SK-N-SH (cell line): ENCODE measurements at regions not wholly inside any gene's neighbourhood (a gene's known extent, or its start where the extent isn't known, plus 50 kb on each side); places are given as distances from the start of the nearest gene placed in this dataset.
"Not testable (repeated sequence)": the region's sequence is repeated elsewhere in the genome, so short reads cannot be mapped to it uniquely, and the experiment has no call there.

Experiments
- CTCF ChIA-PET: fragments of 300-600, 350-600 bp; formaldehyde crosslinking; extraction: SDS; loops from one replicate; lab custom pipeline; 2021; lab: Yijun Ruan, JAX
- POLR2A ChIA-PET: fragments of 350-600 bp; sonication (Branson Sonifier 250); formaldehyde crosslinking; extraction: SDS; loops from one replicate; lab custom pipeline; 2020; ENCODE audit warnings: antibody characterized with exemption, inconsistent platforms; lab: Yijun Ruan, JAX
- DNase-seq: peaks from one replicate; pipeline ENCODE4 v3.0.0; 2012
- H2AFZ ChIP-seq: fragments of 200-600 bp; sonication (generic); 2 replicates; pipeline ENCODE4 v1.8.1; 2016; ENCODE audit warnings: antibody characterized with exemption, mild to moderate bottlenecking, low read depth
- H3F3A ChIP-seq: fragments of 200-600 bp; sonication (generic); replicated peaks from 2 replicates; pipeline ENCODE3; 2016; ENCODE audit warnings: antibody characterized with exemption, mild to moderate bottlenecking; ENCODE audit not compliant: insufficient read depth
- H3K27ac ChIP-seq, 2 experiments: fragments of 200-500 bp in 1 of 2; fragments of 200-600 bp in 1 of 2; sonication (Bioruptor generic) in 1 of 2; sonication (generic), shearing (Covaris generic) in 1 of 2; 2 replicates each; pipeline versions ENCODE4 v1.5.1 to v1.6.1; 2014 to 2016; ENCODE audit warnings: low read depth in 2 of 2, inconsistent platforms in 1 of 2, low read length in 1 of 2, mild to moderate bottlenecking in 1 of 2, mixed read lengths in 1 of 2
- H3K27me3 ChIP-seq: fragments of 200-600 bp; sonication (generic), shearing (Covaris generic); 2 replicates; pipeline ENCODE4 v1.6.1; 2016; ENCODE audit warnings: mixed run types; ENCODE audit not compliant: insufficient read depth
- H3K36me3 ChIP-seq, 2 experiments: fragments of 200-500 bp in 1 of 2; fragments of 200-600 bp in 1 of 2; sonication (Bioruptor generic) in 1 of 2; sonication (generic) in 1 of 2; replicated peaks in 1 of 2; 2 replicates each; pipeline versions ENCODE3 to v1.5.1; 2014 to 2016; ENCODE audit warnings: low read length in 1 of 2, mild to moderate bottlenecking in 1 of 2; ENCODE audit not compliant: insufficient read depth in 2 of 2, control insufficient read depth in 1 of 2
- H3K4me1 ChIP-seq, 2 experiments: fragments of 200-500 bp in 1 of 2; fragments of 200-600 bp in 1 of 2; sonication (Bioruptor generic) in 1 of 2; sonication (generic), shearing (Covaris generic) in 1 of 2; 2 replicates each; pipeline versions ENCODE4 v1.5.1 to v1.6.1; 2014 to 2016; ENCODE audit warnings: low read depth in 1 of 2, low read length in 1 of 2, mixed run types in 1 of 2; ENCODE audit not compliant: insufficient read depth in 2 of 2, control insufficient read depth in 1 of 2
- H3K4me2 ChIP-seq: fragments of 200-600 bp; sonication (generic), shearing (Covaris generic); 2 replicates; pipeline ENCODE4 v1.6.1; 2017; ENCODE audit warnings: mixed run types
- H3K4me3 ChIP-seq, 2 experiments: fragments of 200-500 bp in 1 of 2; fragments of 200-600 bp in 1 of 2; sonication (Bioruptor generic) in 1 of 2; sonication (generic), shearing (Covaris generic) in 1 of 2; 2 replicates each; pipeline versions ENCODE4 v1.5.1 to v1.8.1; 2014 to 2016; ENCODE audit warnings: low read depth in 2 of 2, inconsistent platforms in 1 of 2, low read length in 1 of 2, mild to moderate bottlenecking in 1 of 2, mixed read lengths in 1 of 2, moderate library complexity in 1 of 2
- H3K79me2 ChIP-seq: fragments of 200-600 bp; sonication (generic); 2 replicates; pipeline ENCODE4 v1.8.1; 2017; ENCODE audit warnings: mild to moderate bottlenecking; ENCODE audit not compliant: insufficient read depth
- H3K9ac ChIP-seq: fragments of 200-600 bp; sonication (generic); 2 replicates; pipeline ENCODE4 v1.6.1; 2017; ENCODE audit warnings: mixed run types
- H3K9me2 ChIP-seq: fragments of 200-600 bp; sonication (generic); 2 replicates; pipeline ENCODE4 v1.6.1; 2017; ENCODE audit warnings: mixed run types
- H3K9me3 ChIP-seq: fragments of 200-600 bp; sonication (generic); 2 replicates; pipeline ENCODE4 v1.6.1; 2017; ENCODE audit warnings: mixed run types, mild to moderate bottlenecking, moderate library complexity
- H4K20me1 ChIP-seq: fragments of 200-600 bp; sonication (generic); 2 replicates; pipeline ENCODE4 v1.6.1; 2017; ENCODE audit warnings: mild to moderate bottlenecking, mixed run types; ENCODE audit not compliant: insufficient read depth
- GATA2 ChIP-seq: sonication (generic); formaldehyde crosslinking; IDR thresholded peaks from 2 replicates; pipeline ENCODE4 v1.5.0; 2020; ENCODE audit warnings: mild to moderate bottlenecking, missing genetic modification reagents
- POLR2AphosphoS5 ChIP-seq: IDR thresholded peaks from 2 replicates; pipeline ENCODE4 v1.6.1; 2012; ENCODE audit warnings: low read depth, low read length
- RCOR1 ChIP-seq: fragments of 150-350 bp; IDR thresholded peaks from 2 replicates; pipeline ENCODE4 v1.6.1; 2017; ENCODE audit warnings: antibody characterized with exemption, low read length
- YY1 ChIP-seq: IDR thresholded peaks from 2 replicates; pipeline ENCODE4 v1.4.0; 2012; ENCODE audit warnings: low read depth, mild to moderate bottlenecking
- WGBS: methylation state at CpG from one replicate; pipeline ENCODE4 v1.1.6; 2017; ENCODE audit warnings: low lambda C conversion rate; 5-methylcytosine and 5-hydroxymethylcytosine counted together
- TF ChIP-seq, protein P1 (sequence below): fragments of 200-600 bp; sonication (generic); IDR thresholded peaks from 2 replicates; pipeline ENCODE4 v1.6.1; 2017; ENCODE audit warnings: antibody characterized with exemption, mild to moderate bottlenecking, moderate library complexity
- TF ChIP-seq, protein P2 (sequence below): IDR thresholded peaks from 2 replicates; pipeline ENCODE4; 2012

DNA sequence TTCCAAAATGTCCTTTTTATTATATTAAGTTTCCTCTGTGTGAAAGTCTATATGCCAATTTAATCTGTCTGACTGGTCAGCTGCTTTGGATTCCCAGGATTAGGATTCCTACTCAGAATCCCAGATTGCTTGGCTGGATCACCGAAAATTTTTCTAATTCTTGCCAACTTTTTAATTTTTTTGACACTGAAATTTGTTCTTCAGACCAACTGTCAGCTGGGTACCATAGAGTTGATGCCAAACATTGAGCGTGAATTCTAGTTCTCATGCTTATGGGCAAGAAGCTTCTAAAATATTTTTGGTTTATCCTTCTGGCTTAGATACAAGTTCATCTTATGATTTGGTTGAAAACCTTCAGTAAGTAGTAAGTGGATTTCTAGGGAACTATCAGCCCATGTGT, 1611.4 kb upstream of the FLRT2 start:
- no peak for DNase-seq
- Histone ChIP-seq H3F3A (no peaks in the 10 kb centered on the region), H3K36me3 (no peaks in the 10 kb centered on the region), H3K4me1 (no peaks in the 10 kb centered on the region), H3K27me3 (no peaks in the 10 kb centered on the region), H3K4me2 (no peak overlapping the region), H3K9me3 (no peaks in the 10 kb centered on the region), H2AFZ (no peak overlapping the region), H3K9ac (no peak overlapping the region), H3K27ac (no peak overlapping the region), H3K79me2 (no peaks in the 10 kb centered on the region), H4K20me1 (no peaks in the 10 kb centered on the region), H3K9me2 (no peaks in the 10 kb centered on the region), H3K4me3 (no peak overlapping the region)
- ChIA-PET CTCF (no interaction called here), POLR2A (no interaction called here)
- WGBS, result 17% methylated on average over 2 of the region's 2 CpGs
- TF ChIP-seq, protein P1, sequence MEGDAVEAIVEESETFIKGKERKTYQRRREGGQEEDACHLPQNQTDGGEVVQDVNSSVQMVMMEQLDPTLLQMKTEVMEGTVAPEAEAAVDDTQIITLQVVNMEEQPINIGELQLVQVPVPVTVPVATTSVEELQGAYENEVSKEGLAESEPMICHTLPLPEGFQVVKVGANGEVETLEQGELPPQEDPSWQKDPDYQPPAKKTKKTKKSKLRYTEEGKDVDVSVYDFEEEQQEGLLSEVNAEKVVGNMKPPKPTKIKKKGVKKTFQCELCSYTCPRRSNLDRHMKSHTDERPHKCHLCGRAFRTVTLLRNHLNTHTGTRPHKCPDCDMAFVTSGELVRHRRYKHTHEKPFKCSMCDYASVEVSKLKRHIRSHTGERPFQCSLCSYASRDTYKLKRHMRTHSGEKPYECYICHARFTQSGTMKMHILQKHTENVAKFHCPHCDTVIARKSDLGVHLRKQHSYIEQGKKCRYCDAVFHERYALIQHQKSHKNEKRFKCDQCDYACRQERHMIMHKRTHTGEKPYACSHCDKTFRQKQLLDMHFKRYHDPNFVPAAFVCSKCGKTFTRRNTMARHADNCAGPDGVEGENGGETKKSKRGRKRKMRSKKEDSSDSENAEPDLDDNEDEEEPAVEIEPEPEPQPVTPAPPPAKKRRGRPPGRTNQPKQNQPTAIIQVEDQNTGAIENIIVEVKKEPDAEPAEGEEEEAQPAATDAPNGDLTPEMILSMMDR, result no peak
- TF ChIP-seq POLR2AphosphoS5 (no peak), RCOR1 (no peak)
- TF ChIP-seq, protein P2, sequence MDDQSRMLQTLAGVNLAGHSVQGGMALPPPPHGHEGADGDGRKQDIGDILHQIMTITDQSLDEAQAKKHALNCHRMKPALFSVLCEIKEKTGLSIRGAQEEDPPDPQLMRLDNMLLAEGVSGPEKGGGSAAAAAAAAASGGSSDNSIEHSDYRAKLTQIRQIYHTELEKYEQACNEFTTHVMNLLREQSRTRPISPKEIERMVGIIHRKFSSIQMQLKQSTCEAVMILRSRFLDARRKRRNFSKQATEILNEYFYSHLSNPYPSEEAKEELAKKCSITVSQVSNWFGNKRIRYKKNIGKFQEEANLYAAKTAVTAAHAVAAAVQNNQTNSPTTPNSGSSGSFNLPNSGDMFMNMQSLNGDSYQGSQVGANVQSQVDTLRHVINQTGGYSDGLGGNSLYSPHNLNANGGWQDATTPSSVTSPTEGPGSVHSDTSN, result no peak

DNA sequence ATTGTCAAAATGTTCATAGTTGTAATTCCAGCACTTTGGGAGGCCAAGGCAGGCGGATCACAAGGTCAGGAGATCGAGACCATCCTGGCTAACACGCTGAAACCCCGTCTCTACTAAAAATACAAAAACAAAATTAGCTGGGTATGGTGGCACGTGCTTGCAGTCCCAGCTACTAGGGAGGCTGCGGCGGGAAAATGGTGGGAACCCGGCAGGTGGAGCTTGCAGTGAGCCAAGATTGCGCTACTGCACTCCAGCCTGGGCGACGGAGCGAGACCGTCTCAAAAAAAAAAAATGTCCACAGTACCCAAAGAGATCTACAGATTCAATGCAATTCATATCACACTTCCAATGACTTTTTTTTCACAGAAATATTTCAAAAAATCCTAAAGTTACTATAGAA, 1610.3 kb upstream of the FLRT2 start:
- CTCF ChIA-PET, result not testable (repeated sequence)

DNA sequence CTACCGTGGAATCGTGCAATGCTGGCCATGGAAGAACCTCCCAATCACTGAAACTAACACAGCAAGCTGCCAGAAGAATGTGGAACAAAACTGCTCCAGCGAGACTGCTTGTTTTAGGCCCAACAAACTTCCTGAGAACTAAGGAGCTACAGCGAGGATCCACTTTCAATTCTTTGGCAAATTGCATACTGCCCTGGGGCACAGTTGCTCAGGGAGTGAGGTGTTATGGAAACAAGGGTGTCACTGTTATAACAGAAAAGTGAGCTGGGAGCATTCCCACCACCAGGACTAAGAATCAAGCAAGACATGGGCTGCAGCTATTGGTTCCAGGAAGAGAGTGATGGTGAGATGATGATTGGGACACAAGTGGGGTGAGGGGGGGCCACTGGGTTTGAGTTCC, 1606.1 kb upstream of the FLRT2 start:
- Histone ChIP-seq H3K9ac (no peak overlapping the region), H4K20me1 (no peaks in the 10 kb centered on the region), H3K4me1 (no peaks in the 10 kb centered on the region), H2AFZ (no peak overlapping the region), H3K9me3 (no peaks in the 10 kb centered on the region), H3K9me2 (no peaks in the 10 kb centered on the region), H3K79me2 (no peaks in the 10 kb centered on the region), H3K27me3 (no peaks in the 10 kb centered on the region), H3K4me3 (no peak overlapping the region), H3K27ac (no peak overlapping the region), H3K4me2 (no peak overlapping the region), H3K36me3 (no peaks in the 10 kb centered on the region)
- POLR2A ChIA-PET, result no interaction called here
- CTCF ChIA-PET, result no interaction called here
- no peak for DNase-seq
- TF ChIP-seq, protein P1, result no peak
- TF ChIP-seq YY1, result no peak
- no peak for TF ChIP-seq GATA2 (CRISPR knock-in tag)
- TF ChIP-seq, all 33 proteins: peak for 0
- WGBS, result 6% methylated on average over 4 of the region's 4 CpGs
- H3F3A ChIP-seq, result no peaks in the 10 kb centered on the region

More for the DNA sequence above, 1610.3 kb upstream of the FLRT2 start:
- H3K9me3 ChIP-seq, H3K27ac ChIP-seq, DNase-seq, H3K36me3 ChIP-seq, H2AFZ ChIP-seq, POLR2A ChIA-PET, H3K9ac ChIP-seq, H3F3A ChIP-seq, H3K9me2 ChIP-seq, H3K79me2 ChIP-seq, H4K20me1 ChIP-seq, H3K4me2 ChIP-seq, H3K4me1 ChIP-seq, H3K27me3 ChIP-seq, H3K4me3 ChIP-seq: not testable (repeated sequence)
- WGBS, result 42% methylated on average over 13 of the region's 13 CpGs
